ENCODE measurements at regions not wholly inside any gene's neighbourhood (a gene's known extent, or its start where the extent isn't known, plus 50 kb on each side); places are given as distances from the start of the nearest gene placed in this dataset.

DNA sequence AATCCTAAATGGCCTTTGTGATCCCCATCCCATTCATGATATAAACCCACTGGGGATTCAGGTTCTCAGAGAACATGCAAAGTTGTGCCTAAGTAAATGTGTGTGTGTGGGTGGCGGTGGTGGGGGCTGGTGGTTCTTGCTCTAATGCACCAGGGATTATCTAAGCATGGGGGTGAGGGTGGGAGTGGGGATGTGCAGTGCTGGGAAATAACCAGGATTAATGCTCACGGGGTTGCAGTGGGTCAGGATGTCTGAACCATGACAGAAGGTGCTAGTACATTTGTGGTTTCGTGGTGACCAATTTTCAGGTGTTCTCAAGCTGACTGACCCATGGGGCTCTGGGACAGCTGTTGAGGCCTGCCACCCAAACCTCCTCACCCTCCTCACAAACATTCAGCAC is 101.0 kb downstream of the ZNF608 start:
- TF ChIP-seq, protein P1, sequence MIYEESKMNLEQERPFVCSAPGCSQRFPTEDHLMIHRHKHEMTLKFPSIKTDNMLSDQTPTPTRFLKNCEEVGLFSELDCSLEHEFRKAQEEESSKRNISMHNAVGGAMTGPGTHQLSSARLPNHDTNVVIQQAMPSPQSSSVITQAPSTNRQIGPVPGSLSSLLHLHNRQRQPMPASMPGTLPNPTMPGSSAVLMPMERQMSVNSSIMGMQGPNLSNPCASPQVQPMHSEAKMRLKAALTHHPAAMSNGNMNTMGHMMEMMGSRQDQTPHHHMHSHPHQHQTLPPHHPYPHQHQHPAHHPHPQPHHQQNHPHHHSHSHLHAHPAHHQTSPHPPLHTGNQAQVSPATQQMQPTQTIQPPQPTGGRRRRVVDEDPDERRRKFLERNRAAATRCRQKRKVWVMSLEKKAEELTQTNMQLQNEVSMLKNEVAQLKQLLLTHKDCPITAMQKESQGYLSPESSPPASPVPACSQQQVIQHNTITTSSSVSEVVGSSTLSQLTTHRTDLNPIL (CRISPR knock-in tag; IDR thresholded peaks at IDR 0.05; ENCODE audit: low read depth), result no peak
- TF ChIP-seq ARNTL (CRISPR knock-in tag; IDR thresholded peaks at IDR 0.05; ENCODE audit: borderline replicate concordance, low read depth), result no peak

DNA sequence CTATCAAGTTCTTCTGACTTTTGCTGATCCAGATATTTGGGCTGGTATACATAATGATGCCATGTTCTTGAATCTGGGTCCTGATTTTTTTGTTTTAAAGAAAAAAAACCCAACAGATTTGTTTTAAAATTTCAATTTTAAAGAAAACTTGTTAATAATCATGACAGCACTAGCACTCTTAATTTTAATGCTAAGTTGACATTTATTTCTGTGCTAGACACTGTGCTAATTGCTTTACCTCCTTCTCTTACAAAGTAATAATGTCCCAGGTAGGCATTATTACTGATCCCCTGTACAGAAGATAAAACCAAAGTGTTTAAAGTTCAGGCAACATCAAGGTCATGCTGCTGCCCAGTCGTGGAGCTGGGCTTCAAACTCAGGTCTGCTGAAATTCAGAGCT is 101.9 kb downstream of the ZNF608 start:
- no peak for ATAC-seq
- TF ChIP-seq ZNF70 (CRISPR knock-in tag; IDR thresholded peaks at IDR 0.05) (no peak), BACH2 (CRISPR knock-in tag; IDR thresholded peaks at IDR 0.05; ENCODE audit: borderline replicate concordance) (no peak), ESRRG (CRISPR knock-in tag; IDR thresholded peaks at IDR 0.05) (no peak), RARB (CRISPR knock-in tag; IDR thresholded peaks at IDR 0.05) (no peak)

More for the DNA sequence above, 101.0 kb downstream of the ZNF608 start:
- ATAC-seq, result no peak

DNA sequence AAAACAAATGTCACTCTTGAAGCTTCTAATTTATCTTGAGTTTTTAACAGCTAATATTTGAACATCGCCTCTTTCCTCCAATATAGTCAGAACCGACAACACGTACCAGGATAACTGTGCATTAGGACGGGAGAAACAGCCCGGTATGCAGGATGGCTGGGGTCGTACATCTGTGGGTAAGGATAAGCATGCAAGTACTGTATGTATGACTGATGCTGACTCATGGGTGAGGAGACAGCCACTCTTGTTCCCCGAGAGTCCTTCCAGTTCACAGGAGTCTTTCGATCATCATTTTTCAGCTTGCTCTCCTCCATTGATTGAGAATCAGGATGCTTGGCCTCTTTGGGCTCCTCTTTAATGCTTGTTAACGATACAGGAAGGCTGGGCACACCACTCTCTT is 102.3 kb downstream of the ZNF608 start:
- TF ChIP-seq ZFP3 (CRISPR knock-in tag; IDR thresholded peaks at IDR 0.05) (no peak), ZNF565 (CRISPR knock-in tag; conservative IDR thresholded peaks at IDR 0.05; ENCODE audit: low read depth) (no peak), BACH2 (CRISPR knock-in tag; IDR thresholded peaks at IDR 0.05; ENCODE audit: borderline replicate concordance) (no peak), SNAI2 (CRISPR knock-in tag; IDR thresholded peaks at IDR 0.05) (no peak), ZFP30 (CRISPR knock-in tag; IDR thresholded peaks at IDR 0.05) (no peak), TCF4 (CRISPR knock-in tag; IDR thresholded peaks at IDR 0.05; ENCODE audit: borderline replicate concordance) (no peak), ZNF70 (CRISPR knock-in tag; IDR thresholded peaks at IDR 0.05) (no peak), CSDC2 (CRISPR knock-in tag; IDR thresholded peaks at IDR 0.05) (no peak), RARB (CRISPR knock-in tag; IDR thresholded peaks at IDR 0.05) (no peak), ZNF8 (CRISPR knock-in tag; IDR thresholded peaks at IDR 0.05) (no peak), OSR1 (CRISPR knock-in tag; IDR thresholded peaks at IDR 0.05) (no peak)
- TF ChIP-seq, protein P1 (CRISPR knock-in tag; IDR thresholded peaks at IDR 0.05; ENCODE audit: low read depth), result no peak
- TF ChIP-seq, protein P2, sequence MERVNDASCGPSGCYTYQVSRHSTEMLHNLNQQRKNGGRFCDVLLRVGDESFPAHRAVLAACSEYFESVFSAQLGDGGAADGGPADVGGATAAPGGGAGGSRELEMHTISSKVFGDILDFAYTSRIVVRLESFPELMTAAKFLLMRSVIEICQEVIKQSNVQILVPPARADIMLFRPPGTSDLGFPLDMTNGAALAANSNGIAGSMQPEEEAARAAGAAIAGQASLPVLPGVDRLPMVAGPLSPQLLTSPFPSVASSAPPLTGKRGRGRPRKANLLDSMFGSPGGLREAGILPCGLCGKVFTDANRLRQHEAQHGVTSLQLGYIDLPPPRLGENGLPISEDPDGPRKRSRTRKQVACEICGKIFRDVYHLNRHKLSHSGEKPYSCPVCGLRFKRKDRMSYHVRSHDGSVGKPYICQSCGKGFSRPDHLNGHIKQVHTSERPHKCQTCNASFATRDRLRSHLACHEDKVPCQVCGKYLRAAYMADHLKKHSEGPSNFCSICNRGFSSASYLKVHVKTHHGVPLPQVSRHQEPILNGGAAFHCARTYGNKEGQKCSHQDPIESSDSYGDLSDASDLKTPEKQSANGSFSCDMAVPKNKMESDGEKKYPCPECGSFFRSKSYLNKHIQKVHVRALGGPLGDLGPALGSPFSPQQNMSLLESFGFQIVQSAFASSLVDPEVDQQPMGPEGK (CRISPR knock-in tag; IDR thresholded peaks at IDR 0.05; ENCODE audit: borderline replicate concordance), result no peak
- TF ChIP-seq, protein P3, sequence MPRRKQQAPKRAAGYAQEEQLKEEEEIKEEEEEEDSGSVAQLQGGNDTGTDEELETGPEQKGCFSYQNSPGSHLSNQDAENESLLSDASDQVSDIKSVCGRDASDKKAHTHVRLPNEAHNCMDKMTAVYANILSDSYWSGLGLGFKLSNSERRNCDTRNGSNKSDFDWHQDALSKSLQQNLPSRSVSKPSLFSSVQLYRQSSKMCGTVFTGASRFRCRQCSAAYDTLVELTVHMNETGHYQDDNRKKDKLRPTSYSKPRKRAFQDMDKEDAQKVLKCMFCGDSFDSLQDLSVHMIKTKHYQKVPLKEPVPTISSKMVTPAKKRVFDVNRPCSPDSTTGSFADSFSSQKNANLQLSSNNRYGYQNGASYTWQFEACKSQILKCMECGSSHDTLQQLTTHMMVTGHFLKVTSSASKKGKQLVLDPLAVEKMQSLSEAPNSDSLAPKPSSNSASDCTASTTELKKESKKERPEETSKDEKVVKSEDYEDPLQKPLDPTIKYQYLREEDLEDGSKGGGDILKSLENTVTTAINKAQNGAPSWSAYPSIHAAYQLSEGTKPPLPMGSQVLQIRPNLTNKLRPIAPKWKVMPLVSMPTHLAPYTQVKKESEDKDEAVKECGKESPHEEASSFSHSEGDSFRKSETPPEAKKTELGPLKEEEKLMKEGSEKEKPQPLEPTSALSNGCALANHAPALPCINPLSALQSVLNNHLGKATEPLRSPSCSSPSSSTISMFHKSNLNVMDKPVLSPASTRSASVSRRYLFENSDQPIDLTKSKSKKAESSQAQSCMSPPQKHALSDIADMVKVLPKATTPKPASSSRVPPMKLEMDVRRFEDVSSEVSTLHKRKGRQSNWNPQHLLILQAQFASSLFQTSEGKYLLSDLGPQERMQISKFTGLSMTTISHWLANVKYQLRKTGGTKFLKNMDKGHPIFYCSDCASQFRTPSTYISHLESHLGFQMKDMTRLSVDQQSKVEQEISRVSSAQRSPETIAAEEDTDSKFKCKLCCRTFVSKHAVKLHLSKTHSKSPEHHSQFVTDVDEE (CRISPR knock-in tag; IDR thresholded peaks at IDR 0.05), result no peak
- TF ChIP-seq, protein P4, sequence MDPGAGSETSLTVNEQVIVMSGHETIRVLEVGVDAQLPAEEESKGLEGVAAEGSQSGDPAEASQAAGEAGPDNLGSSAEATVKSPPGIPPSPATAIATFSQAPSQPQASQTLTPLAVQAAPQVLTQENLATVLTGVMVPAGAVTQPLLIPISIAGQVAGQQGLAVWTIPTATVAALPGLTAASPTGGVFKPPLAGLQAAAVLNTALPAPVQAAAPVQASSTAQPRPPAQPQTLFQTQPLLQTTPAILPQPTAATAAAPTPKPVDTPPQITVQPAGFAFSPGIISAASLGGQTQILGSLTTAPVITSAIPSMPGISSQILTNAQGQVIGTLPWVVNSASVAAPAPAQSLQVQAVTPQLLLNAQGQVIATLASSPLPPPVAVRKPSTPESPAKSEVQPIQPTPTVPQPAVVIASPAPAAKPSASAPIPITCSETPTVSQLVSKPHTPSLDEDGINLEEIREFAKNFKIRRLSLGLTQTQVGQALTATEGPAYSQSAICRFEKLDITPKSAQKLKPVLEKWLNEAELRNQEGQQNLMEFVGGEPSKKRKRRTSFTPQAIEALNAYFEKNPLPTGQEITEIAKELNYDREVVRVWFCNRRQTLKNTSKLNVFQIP (CRISPR knock-in tag; IDR thresholded peaks at IDR 0.05; ENCODE audit: borderline replicate concordance, low read depth), result no peak
- no peak for ATAC-seq

DNA sequence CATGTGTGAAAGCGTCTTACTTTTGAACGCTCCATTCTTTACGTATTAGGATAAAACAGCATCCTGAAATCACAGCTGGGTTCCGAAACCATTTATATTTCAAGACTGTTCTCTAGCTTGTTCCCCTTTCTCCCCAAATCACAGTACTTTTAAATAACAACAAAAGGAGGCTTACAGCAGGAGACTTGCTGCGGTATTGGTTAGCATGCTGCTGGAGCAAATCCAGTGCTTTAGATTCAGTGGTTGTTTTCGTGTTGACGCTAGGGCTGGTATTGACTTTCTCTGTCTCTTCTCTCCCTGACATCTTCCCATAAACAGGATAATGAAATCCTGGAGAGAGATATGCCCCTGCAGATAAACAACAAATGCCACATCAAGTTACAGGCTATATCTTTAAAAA is 103.1 kb downstream of the ZNF608 start:
- no peak for ATAC-seq
- TF ChIP-seq TOX (CRISPR knock-in tag; IDR thresholded peaks at IDR 0.05; ENCODE audit: borderline replicate concordance) (no peak), GLIS3 (CRISPR knock-in tag; IDR thresholded peaks at IDR 0.05) (no peak), PPARA (CRISPR knock-in tag; IDR thresholded peaks at IDR 0.05; ENCODE audit: borderline replicate concordance) (no peak), RARB (CRISPR knock-in tag; IDR thresholded peaks at IDR 0.05) (no peak), OSR1 (CRISPR knock-in tag; IDR thresholded peaks at IDR 0.05) (no peak), SNAI2 (CRISPR knock-in tag; IDR thresholded peaks at IDR 0.05) (no peak), ZFP30 (CRISPR knock-in tag; IDR thresholded peaks at IDR 0.05) (no peak), ISL1 (CRISPR knock-in tag; IDR thresholded peaks at IDR 0.05) (no peak), ESRRG (CRISPR knock-in tag; IDR thresholded peaks at IDR 0.05) (no peak), ZC3H10 (CRISPR knock-in tag; IDR thresholded peaks at IDR 0.05) (no peak), BACH2 (CRISPR knock-in tag; IDR thresholded peaks at IDR 0.05; ENCODE audit: borderline replicate concordance) (no peak)
- TF ChIP-seq, protein P5, sequence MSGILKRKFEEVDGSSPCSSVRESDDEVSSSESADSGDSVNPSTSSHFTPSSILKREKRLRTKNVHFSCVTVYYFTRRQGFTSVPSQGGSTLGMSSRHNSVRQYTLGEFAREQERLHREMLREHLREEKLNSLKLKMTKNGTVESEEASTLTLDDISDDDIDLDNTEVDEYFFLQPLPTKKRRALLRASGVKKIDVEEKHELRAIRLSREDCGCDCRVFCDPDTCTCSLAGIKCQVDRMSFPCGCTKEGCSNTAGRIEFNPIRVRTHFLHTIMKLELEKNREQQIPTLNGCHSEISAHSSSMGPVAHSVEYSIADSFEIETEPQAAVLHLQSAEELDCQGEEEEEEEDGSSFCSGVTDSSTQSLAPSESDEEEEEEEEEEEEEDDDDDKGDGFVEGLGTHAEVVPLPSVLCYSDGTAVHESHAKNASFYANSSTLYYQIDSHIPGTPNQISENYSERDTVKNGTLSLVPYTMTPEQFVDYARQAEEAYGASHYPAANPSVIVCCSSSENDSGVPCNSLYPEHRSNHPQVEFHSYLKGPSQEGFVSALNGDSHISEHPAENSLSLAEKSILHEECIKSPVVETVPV (CRISPR knock-in tag; IDR thresholded peaks at IDR 0.05), result no peak
- TF ChIP-seq, protein P4 (CRISPR knock-in tag; IDR thresholded peaks at IDR 0.05; ENCODE audit: borderline replicate concordance, low read depth), result no peak
